ENCODE measurements at regions not wholly inside any gene's neighbourhood (a gene's known extent, or its start where the extent isn't known, plus 50 kb on each side); places are given as distances from the start of the nearest gene placed in this dataset.

GRCh38 chr14:28077021-28077420 is 689.6 kb upstream of the FOXG1 start:
- TF ChIP-seq POLR2A (IDR thresholded peaks at IDR 0.05; ENCODE audit: low read length) = no peak
- TF ChIP-seq GATA1 (IDR thresholded peaks at IDR 0.05; ENCODE audit: low read depth, low read length) = no peak
